Thoracic aorta (tissue), 2 donors: ENCODE measurements at regions not wholly inside any gene's neighbourhood (a gene's known extent, or its start where the extent isn't known, plus 50 kb on each side); places are given as distances from the start of the nearest gene placed in this dataset.

Source experiments
- ATAC-seq: fragments of 150-250 bp; one replicate; pipeline ENCODE4 v1.8.0; 2017; ENCODE audit warnings: low read depth; ENCODE audit not compliant: insufficient number of reproducible peaks, low FRiP score
- DNase-seq: peaks from one replicate; pipeline ENCODE4 v3.0.0-alpha.2; 2020; ENCODE audit warnings: low spot score
- H3K27ac ChIP-seq, 2 donors: fragments of 200-600 bp; sonication (generic); 1 replicate in 1 of 2; 2 replicates in 1 of 2; pipeline ENCODE4 v1.5.1; 2016; ENCODE audit warnings: mild to moderate bottlenecking in 2 of 2, moderate library complexity in 2 of 2
- H3K27me3 ChIP-seq: fragments of 200-600 bp; sonication (generic); replicated peaks from 2 replicates; pipeline ENCODE4 v1.6.0; 2016; ENCODE audit warnings: mild to moderate bottlenecking; ENCODE audit not compliant: insufficient read depth
- H3K36me3 ChIP-seq: fragments of 200-600 bp; sonication (generic); one replicate; pipeline ENCODE4 v1.5.1; 2016
- H3K4me1 ChIP-seq, 2 donors: fragments of 200-600 bp; sonication (generic); 1 replicate in 1 of 2; 2 replicates in 1 of 2; pipeline versions ENCODE4 v1.5.1 to v1.6.0; 2016; ENCODE audit warnings: low read depth in 2 of 2, mild to moderate bottlenecking in 1 of 2; ENCODE audit not compliant: control insufficient read depth in 1 of 2
- H3K4me3 ChIP-seq: fragments of 200-600 bp; sonication (generic); 2 replicates; pipeline ENCODE4 v1.5.1; 2016; ENCODE audit warnings: mild to moderate bottlenecking
- H3K9me3 ChIP-seq: fragments of 200-600 bp; sonication (generic); 2 replicates; pipeline ENCODE4 v1.5.1; 2016
- CTCF ChIP-seq: fragments of 200-600 bp; sonication (generic); IDR thresholded peaks from one replicate; pipeline ENCODE4 v1.5.1; 2019; ENCODE audit warnings: antibody characterized with exemption

DNA sequence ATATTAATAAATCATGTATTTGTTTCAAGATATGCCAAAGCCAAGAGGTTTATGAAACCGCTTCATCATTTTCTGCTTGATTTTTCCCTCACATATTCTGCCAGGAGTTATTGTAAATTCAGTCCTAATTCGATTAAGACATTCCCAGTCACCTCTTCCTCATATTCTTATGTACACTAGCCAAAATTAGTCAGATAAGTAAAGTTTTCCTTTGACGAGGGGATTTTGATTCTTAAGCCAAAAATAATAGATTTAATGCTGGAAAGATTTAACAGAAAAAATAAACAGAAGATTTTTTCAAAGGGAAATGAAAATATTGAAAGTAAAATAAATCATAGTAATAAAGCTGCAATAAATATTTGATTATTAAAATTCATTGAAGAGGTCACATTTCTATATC lies 51.0 kb upstream of the VEGFC start:
- Histone ChIP-seq H3K4me3 (no peak overlapping the region), H3K27me3 (no peaks in the 10 kb centered on the region), H3K36me3 (no peaks in the 10 kb centered on the region), H3K9me3 (no peaks in the 10 kb centered on the region), H3K4me1 (no peaks in the 10 kb centered on the region), H3K27ac (no peak overlapping the region)
- no peak for TF ChIP-seq CTCF
- DNase-seq: no peak
- ATAC-seq: no peak

DNA sequence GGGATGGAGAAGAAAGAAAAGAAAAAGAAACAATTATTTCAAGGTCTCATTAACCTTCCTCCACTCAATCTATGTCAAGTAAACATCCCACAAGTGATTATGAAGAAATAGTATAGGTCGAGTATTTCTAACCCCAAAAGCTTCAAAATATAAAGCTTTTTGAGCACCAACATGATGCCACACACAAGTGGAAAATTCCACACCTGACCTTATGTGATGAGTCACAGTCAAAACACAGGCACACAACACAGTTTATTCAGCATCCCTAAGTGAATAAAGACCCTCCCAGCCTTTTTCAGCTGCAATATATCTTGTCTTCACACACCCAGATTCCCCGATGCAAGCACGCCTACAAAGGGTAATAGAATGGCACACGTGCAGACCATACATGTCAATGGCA lies 51.7 kb upstream of the VEGFC start:
- no peak for TF ChIP-seq CTCF
- no peak overlapping the region for H3K4me3 ChIP-seq
- no peaks in the 10 kb centered on the region for H3K4me1 ChIP-seq
- ATAC-seq (no peak), DNase-seq (no peak)
- H3K27ac ChIP-seq: no peak overlapping the region
- no peaks in the 10 kb centered on the region for H3K27me3 ChIP-seq
- H3K9me3 ChIP-seq: no peaks in the 10 kb centered on the region
- H3K36me3 ChIP-seq: no peaks in the 10 kb centered on the region

DNA sequence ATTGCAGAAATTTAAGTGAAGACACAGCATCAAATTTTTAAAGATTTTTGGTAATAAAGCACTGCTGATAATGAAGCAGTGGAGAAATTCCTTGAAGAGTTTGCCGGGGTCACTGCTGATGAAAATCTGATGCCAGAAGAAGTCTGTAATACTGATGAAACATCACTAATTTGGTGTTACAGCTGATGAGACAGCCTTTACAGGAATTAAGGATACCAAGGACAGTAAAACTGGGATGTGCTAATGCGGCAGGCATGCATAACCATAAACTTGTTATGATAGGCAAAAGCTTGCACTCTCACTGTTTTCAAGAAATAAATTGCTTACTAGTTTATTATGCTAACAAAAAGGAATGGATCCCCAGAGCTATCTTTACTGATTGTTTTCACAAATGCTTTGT lies 52.9 kb upstream of the VEGFC start:
- Histone ChIP-seq H3K4me1 (no peaks in the 10 kb centered on the region), H3K27ac (no peak overlapping the region), H3K9me3 (no peaks in the 10 kb centered on the region), H3K36me3 (no peaks in the 10 kb centered on the region), H3K4me3 (no peak overlapping the region), H3K27me3 (no peaks in the 10 kb centered on the region)
- DNase-seq (no peak), ATAC-seq (no peak)
- TF ChIP-seq CTCF: no peak

GRCh38 chr4:176849076-176849475 lies 56.4 kb upstream of the VEGFC start:
- DNase-seq (no peak), ATAC-seq (no peak)
- H3K9me3 ChIP-seq: no peaks in the 10 kb centered on the region
- no peak for TF ChIP-seq CTCF
- no peaks in the 10 kb centered on the region for H3K27me3 ChIP-seq
- no peak overlapping the region for H3K4me3 ChIP-seq
- H3K27ac ChIP-seq: no peak overlapping the region
- no peaks in the 10 kb centered on the region for H3K36me3 ChIP-seq
- H3K4me1 ChIP-seq: no peaks in the 10 kb centered on the region

- Histone ChIP-seq H3K36me3 (no peaks in the 10 kb centered on the region), H3K4me1 (no peaks in the 10 kb centered on the region), H3K27ac (no peak overlapping the region), H3K4me3 (no peak overlapping the region), H3K27me3 (no peaks in the 10 kb centered on the region), H3K9me3 (no peaks in the 10 kb centered on the region)
- ATAC-seq (no peak), DNase-seq (no peak)
- TF ChIP-seq CTCF: no peak
Measured at GRCh38 chr4:176850436-176850835, 57.7 kb upstream of the VEGFC start.
